ENCODE measurements at regions not wholly inside any gene's neighbourhood (a gene's known extent, or its start where the extent isn't known, plus 50 kb on each side); places are given as distances from the start of the nearest gene placed in this dataset.

DNA sequence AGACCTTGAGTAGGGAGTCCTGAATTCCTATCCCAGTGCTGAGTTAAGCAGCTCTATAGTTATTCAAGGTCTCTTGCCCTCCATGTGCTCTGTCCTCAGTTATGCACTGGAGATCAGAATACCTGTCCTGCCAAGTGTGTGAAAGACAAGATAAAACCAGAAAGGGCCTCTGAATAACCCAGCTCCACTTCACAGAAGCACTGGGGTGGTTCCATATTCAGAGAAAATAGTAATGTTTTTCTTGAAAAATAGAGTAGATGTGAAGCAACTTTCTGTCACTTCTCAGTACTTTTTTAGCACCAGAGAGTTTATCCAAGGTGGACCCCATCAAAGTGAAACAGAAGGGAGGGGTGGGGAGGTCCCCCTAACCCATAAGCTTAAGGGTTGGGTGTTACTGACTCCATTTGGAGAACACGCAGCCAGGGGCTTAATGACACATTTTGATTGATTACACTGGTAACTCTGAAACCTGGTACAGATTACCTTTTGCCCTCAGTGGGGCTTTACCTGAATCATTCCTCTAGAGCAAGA lies 509.8 kb upstream of the JARID2 start:
- no CpG with 5 or more reads among the region's 1 CpG for WGBS, 2 donors (ENCODE audit: extremely low coverage in 2 of 2, insufficient read length in 2 of 2, insufficient replicate concordance in 1 of 2)
- Histone ChIP-seq H3K4ac (ENCODE audit: low read length) (no peak overlapping the region), H3K9ac (ENCODE audit: low read depth, low read length, poor library complexity) (no peak overlapping the region), H3K4me1 (ENCODE audit: control insufficient read depth in 2 of 2, insufficient read depth in 1 of 2, low read depth in 1 of 2, low read length in 2 of 2) (peaks cover 0 to 2% of the 10 kb centered on the region in 2 donors), H2BK12ac (ENCODE audit: low read length) (no peak overlapping the region), H4K8ac (ENCODE audit: low read depth, low read length) (no peak overlapping the region), H3K4me2 (ENCODE audit: insufficient read depth, low read length, poor library complexity, severe bottlenecking) (no peak overlapping the region), H2AFZ (ENCODE audit: low read length) (no peak overlapping the region), H3K36me3 (replicated peaks in 1 of 2; ENCODE audit: control insufficient read depth in 2 of 2, insufficient read depth in 2 of 2, low read length in 2 of 2) (no peaks in the 10 kb centered on the region), H3K79me1 (ENCODE audit: low read depth, low read length) (no peaks in the 10 kb centered on the region), H2BK15ac (ENCODE audit: low read length) (no peak overlapping the region), H2AK5ac (ENCODE audit: low read depth, low read length) (no peak overlapping the region), H3K27ac (replicated peaks; ENCODE audit: low read length) (no peak overlapping the region), H3K9me3 (replicated peaks in 1 of 2; ENCODE audit: control insufficient read depth in 2 of 2, insufficient read depth in 1 of 2, low read depth in 1 of 2, low read length in 2 of 2) (peaks cover 0 to 13% of the 10 kb centered on the region in 2 donors), H3K4me3 (ENCODE audit: low read length in 2 of 2) (no peak overlapping the region), H3K14ac (ENCODE audit: low read length) (no peak overlapping the region), H3K27me3 (ENCODE audit: control insufficient read depth in 3 of 3, insufficient read depth in 3 of 3, low read depth in 1 of 3, low read length in 3 of 3) (peaks cover 0 to 32% (median 2%) of the 10 kb centered on the region in 3 experiments), H4K91ac (ENCODE audit: low read depth, low read length, poor library complexity) (no peak overlapping the region), H2BK120ac (ENCODE audit: low read depth, low read length) (no peak overlapping the region), H3K18ac (ENCODE audit: low read length) (no peak overlapping the region), H3K23ac (ENCODE audit: low read depth, low read length, poor library complexity) (no peak overlapping the region), H2BK5ac (ENCODE audit: low read length) (no peak overlapping the region)
- no peak for DNase-seq (ENCODE audit: low spot score)

DNA sequence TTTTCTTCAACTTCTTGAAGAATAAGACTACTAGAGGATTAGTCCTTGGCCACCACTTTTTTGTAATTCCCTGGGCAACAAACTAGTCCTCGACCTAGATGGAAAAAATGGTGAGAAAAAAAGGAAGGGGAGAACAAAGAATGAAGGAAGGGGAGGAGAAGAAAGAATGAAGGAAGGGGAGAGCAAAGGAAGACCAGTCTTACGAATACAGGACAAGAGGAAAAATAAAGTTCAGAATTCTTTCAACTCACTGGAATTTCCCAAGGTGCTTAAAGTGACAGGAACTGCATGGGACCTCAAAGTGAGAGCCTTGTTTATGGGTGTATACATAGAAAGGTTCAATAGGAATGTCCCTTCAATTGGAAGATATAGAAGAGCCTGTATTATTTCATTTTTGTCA lies 509.3 kb upstream of the JARID2 start:
- no peak overlapping the region for H4K91ac ChIP-seq (ENCODE audit: low read depth, low read length, poor library complexity)
- no peak overlapping the region for H4K8ac ChIP-seq (ENCODE audit: low read depth, low read length)
- no peak overlapping the region for H2AK5ac ChIP-seq (ENCODE audit: low read depth, low read length)
- no peak overlapping the region for H3K18ac ChIP-seq (ENCODE audit: low read length)
- no peak overlapping the region for H2BK5ac ChIP-seq (ENCODE audit: low read length)
- DNase-seq (ENCODE audit: low spot score): no peak
- H3K36me3 ChIP-seq (replicated peaks in 1 of 2; ENCODE audit: control insufficient read depth in 2 of 2, insufficient read depth in 2 of 2, low read length in 2 of 2): no peaks in the 10 kb centered on the region
- no peaks in the 10 kb centered on the region for H3K79me1 ChIP-seq (ENCODE audit: low read depth, low read length)
- no peak overlapping the region for H2BK12ac ChIP-seq (ENCODE audit: low read length)
- no peak overlapping the region for H3K4me3 ChIP-seq (ENCODE audit: low read length in 2 of 2)
- no peak overlapping the region for H3K23ac ChIP-seq (ENCODE audit: low read depth, low read length, poor library complexity)
- no peak overlapping the region for H3K27ac ChIP-seq (replicated peaks; ENCODE audit: low read length)
- peaks cover 0 to 8% of the 10 kb centered on the region in 2 donors for H3K9me3 ChIP-seq (replicated peaks in 1 of 2; ENCODE audit: control insufficient read depth in 2 of 2, insufficient read depth in 1 of 2, low read depth in 1 of 2, low read length in 2 of 2)
- peaks cover 0 to 2% of the 10 kb centered on the region in 2 donors for H3K4me1 ChIP-seq (ENCODE audit: control insufficient read depth in 2 of 2, insufficient read depth in 1 of 2, low read depth in 1 of 2, low read length in 2 of 2)
- H3K27me3 ChIP-seq (ENCODE audit: control insufficient read depth in 3 of 3, insufficient read depth in 3 of 3, low read depth in 1 of 3, low read length in 3 of 3): peaks cover 0 to 27% (median 2%) of the 10 kb centered on the region in 3 experiments
- no CpG with 5 or more reads among the region's 2 CpGs for WGBS, 2 donors (ENCODE audit: extremely low coverage in 2 of 2, insufficient read length in 2 of 2, insufficient replicate concordance in 1 of 2)
- H2AFZ ChIP-seq (ENCODE audit: low read length): no peak overlapping the region
- H3K14ac ChIP-seq (ENCODE audit: low read length): no peak overlapping the region
- no peak overlapping the region for H3K9ac ChIP-seq (ENCODE audit: low read depth, low read length, poor library complexity)
- H2BK15ac ChIP-seq (ENCODE audit: low read length): no peak overlapping the region
- no peak overlapping the region for H3K4me2 ChIP-seq (ENCODE audit: insufficient read depth, low read length, poor library complexity, severe bottlenecking)
- H3K4ac ChIP-seq (ENCODE audit: low read length): no peak overlapping the region
- H2BK120ac ChIP-seq (ENCODE audit: low read depth, low read length): no peak overlapping the region

DNA sequence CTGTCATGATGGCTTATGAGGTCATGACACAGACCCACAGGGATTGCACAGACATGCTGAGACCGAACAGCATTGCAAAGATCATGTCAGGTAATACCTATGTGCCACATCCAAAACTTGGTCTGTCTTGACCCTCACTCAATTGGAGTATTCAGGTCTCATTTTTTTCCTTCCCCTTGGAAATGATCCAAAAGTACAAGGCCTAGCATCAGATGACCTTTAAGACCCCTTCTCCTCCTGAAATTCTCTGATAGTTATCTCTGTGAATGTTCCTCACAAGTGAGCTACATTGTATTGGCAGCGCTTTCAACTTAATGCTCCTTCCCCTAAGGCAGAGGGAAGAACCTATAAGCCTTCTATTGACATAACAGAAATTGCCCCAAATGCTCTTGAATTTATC lies 507.4 kb upstream of the JARID2 start:
- Histone ChIP-seq H3K27me3 (ENCODE audit: control insufficient read depth in 3 of 3, insufficient read depth in 3 of 3, low read depth in 1 of 3, low read length in 3 of 3) (peaks cover 0 to 16% (median under 1%) of the 10 kb centered on the region in 3 experiments), H2BK15ac (ENCODE audit: low read length) (no peak overlapping the region), H2BK12ac (ENCODE audit: low read length) (no peak overlapping the region), H2BK120ac (ENCODE audit: low read depth, low read length) (no peak overlapping the region), H3K9ac (ENCODE audit: low read depth, low read length, poor library complexity) (no peak overlapping the region), H3K9me3 (replicated peaks in 1 of 2; ENCODE audit: control insufficient read depth in 2 of 2, insufficient read depth in 1 of 2, low read depth in 1 of 2, low read length in 2 of 2) (peaks cover 0 to 12% of the 10 kb centered on the region in 2 donors), H3K18ac (ENCODE audit: low read length) (no peak overlapping the region), H2BK5ac (ENCODE audit: low read length) (no peak overlapping the region), H3K27ac (replicated peaks; ENCODE audit: low read length) (no peak overlapping the region), H3K36me3 (replicated peaks in 1 of 2; ENCODE audit: control insufficient read depth in 2 of 2, insufficient read depth in 2 of 2, low read length in 2 of 2) (no peaks in the 10 kb centered on the region), H4K91ac (ENCODE audit: low read depth, low read length, poor library complexity) (no peak overlapping the region), H3K4me2 (ENCODE audit: insufficient read depth, low read length, poor library complexity, severe bottlenecking) (no peak overlapping the region), H2AFZ (ENCODE audit: low read length) (no peak overlapping the region), H3K4me1 (ENCODE audit: control insufficient read depth in 2 of 2, insufficient read depth in 1 of 2, low read depth in 1 of 2, low read length in 2 of 2) (no peaks in the 10 kb centered on the region), H3K4ac (ENCODE audit: low read length) (no peak overlapping the region), H4K8ac (ENCODE audit: low read depth, low read length) (no peak overlapping the region), H3K14ac (ENCODE audit: low read length) (no peak overlapping the region), H3K79me1 (ENCODE audit: low read depth, low read length) (no peaks in the 10 kb centered on the region), H3K23ac (ENCODE audit: low read depth, low read length, poor library complexity) (no peak overlapping the region), H3K4me3 (ENCODE audit: low read length in 2 of 2) (no peak overlapping the region), H2AK5ac (ENCODE audit: low read depth, low read length) (no peak overlapping the region)
- WGBS, 2 donors (ENCODE audit: extremely low coverage in 2 of 2, insufficient read length in 2 of 2, insufficient replicate concordance in 1 of 2): no CpG with 5 or more reads among the region's 2 CpGs
- DNase-seq (ENCODE audit: low spot score): no peak

DNA sequence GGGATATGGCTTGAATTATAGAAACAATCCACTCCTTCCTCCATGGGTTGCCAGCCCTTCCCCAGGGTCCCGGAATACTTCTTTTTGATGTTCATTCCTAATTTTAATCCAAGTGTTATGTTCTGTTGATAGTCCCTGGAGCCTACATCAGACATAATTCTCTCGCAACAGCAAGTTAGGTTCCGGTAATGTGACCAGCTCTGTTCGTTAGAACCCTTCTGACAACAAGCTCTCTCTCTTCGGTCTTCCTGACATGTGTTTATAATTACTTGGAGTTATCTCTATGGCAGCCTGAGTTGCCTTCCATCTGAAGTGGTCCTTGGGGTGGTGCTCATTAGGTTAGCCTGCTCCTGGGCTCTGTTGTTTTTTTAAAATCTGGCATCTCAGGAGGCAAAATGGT lies 506.9 kb upstream of the JARID2 start:
- no peak overlapping the region for H3K4ac ChIP-seq (ENCODE audit: low read length)
- H3K4me1 ChIP-seq (ENCODE audit: control insufficient read depth in 2 of 2, insufficient read depth in 1 of 2, low read depth in 1 of 2, low read length in 2 of 2): no peaks in the 10 kb centered on the region
- H2BK12ac ChIP-seq (ENCODE audit: low read length): no peak overlapping the region
- H4K8ac ChIP-seq (ENCODE audit: low read depth, low read length): no peak overlapping the region
- peaks cover 0 to 9% of the 10 kb centered on the region in 2 donors for H3K9me3 ChIP-seq (replicated peaks in 1 of 2; ENCODE audit: control insufficient read depth in 2 of 2, insufficient read depth in 1 of 2, low read depth in 1 of 2, low read length in 2 of 2)
- H2AFZ ChIP-seq (ENCODE audit: low read length): no peak overlapping the region
- no peak overlapping the region for H2AK5ac ChIP-seq (ENCODE audit: low read depth, low read length)
- no peak for DNase-seq (ENCODE audit: low spot score)
- no peak overlapping the region for H3K23ac ChIP-seq (ENCODE audit: low read depth, low read length, poor library complexity)
- no peaks in the 10 kb centered on the region for H3K36me3 ChIP-seq (replicated peaks in 1 of 2; ENCODE audit: control insufficient read depth in 2 of 2, insufficient read depth in 2 of 2, low read length in 2 of 2)
- no peaks in the 10 kb centered on the region for H3K79me1 ChIP-seq (ENCODE audit: low read depth, low read length)
- no peak overlapping the region for H4K91ac ChIP-seq (ENCODE audit: low read depth, low read length, poor library complexity)
- H3K4me3 ChIP-seq (ENCODE audit: low read length in 2 of 2): no peak overlapping the region
- no peak overlapping the region for H3K4me2 ChIP-seq (ENCODE audit: insufficient read depth, low read length, poor library complexity, severe bottlenecking)
- no peak overlapping the region for H3K14ac ChIP-seq (ENCODE audit: low read length)
- no CpG with 5 or more reads among the region's 5 CpGs for WGBS, 2 donors (ENCODE audit: extremely low coverage in 2 of 2, insufficient read length in 2 of 2, insufficient replicate concordance in 1 of 2)
- H2BK15ac ChIP-seq (ENCODE audit: low read length): no peak overlapping the region
- no peak overlapping the region for H3K27ac ChIP-seq (replicated peaks; ENCODE audit: low read length)
- H3K18ac ChIP-seq (ENCODE audit: low read length): no peak overlapping the region
- peaks cover 0 to 12% (median 0%) of the 10 kb centered on the region in 3 experiments for H3K27me3 ChIP-seq (ENCODE audit: control insufficient read depth in 3 of 3, insufficient read depth in 3 of 3, low read depth in 1 of 3, low read length in 3 of 3)
- no peak overlapping the region for H2BK5ac ChIP-seq (ENCODE audit: low read length)
- no peak overlapping the region for H2BK120ac ChIP-seq (ENCODE audit: low read depth, low read length)
- H3K9ac ChIP-seq (ENCODE audit: low read depth, low read length, poor library complexity): no peak overlapping the region
